WTC11 (cell line): ENCODE measurements at regions not wholly inside any gene's neighbourhood (a gene's known extent, or its start where the extent isn't known, plus 50 kb on each side); places are given as distances from the start of the nearest gene placed in this dataset.
"Not testable (repeated sequence)": the region's sequence is repeated elsewhere in the genome, so short reads cannot be mapped to it uniquely, and the experiment has no call there.

Experiments used
- ATAC-seq: fragments of 200-7000 bp; cut with Tn5 transposase; 2 replicates; pipeline ENCODE4 v1.10.0; 2021; ENCODE audit warnings: mild to moderate bottlenecking, moderate library complexity
- CTCF ChIA-PET: fragments of 300-600 bp; sonication (Branson Sonifier 250); formaldehyde crosslinking; loops from one replicate; lab custom pipeline; 2021; ENCODE audit warnings: antibody characterized with exemption; lab: Charles Lee
- POLR2A ChIA-PET: fragments of 350-600 bp; sonication (Branson Sonifier 250); formaldehyde crosslinking; loops from one replicate; lab custom pipeline; 2021; ENCODE audit warnings: antibody characterized with exemption; lab: Charles Lee
- DNase-seq: peaks from one replicate; pipeline ENCODE4 v3.0.0; 2021; ENCODE audit warnings: low spot score
- H3K27ac Mint-ChIP-seq: 2 replicates; pipeline ENCODE4 v1.8.0; 2021; ENCODE audit warnings: mixed read lengths
- H3K27me3 Mint-ChIP-seq: 2 replicates; pipeline ENCODE4 v1.8.0; 2021; ENCODE audit warnings: low read depth, mild to moderate bottlenecking, moderate library complexity, mixed read lengths
- H3K36me3 Mint-ChIP-seq: 2 replicates; pipeline ENCODE4 v1.8.0; 2021; ENCODE audit warnings: mixed read lengths
- H3K4me1 Mint-ChIP-seq: 2 replicates; pipeline ENCODE4 v1.8.0; 2022; ENCODE audit warnings: mixed read lengths
- H3K4me3 Mint-ChIP-seq: 2 replicates; pipeline ENCODE4 v1.8.0; 2021; ENCODE audit warnings: mild to moderate bottlenecking, moderate library complexity, mixed read lengths
- H3K9me3 Mint-ChIP-seq: 2 replicates; pipeline ENCODE4 v1.8.0; 2021; ENCODE audit warnings: mixed read lengths
- ATF1 ChIP-seq: sonication (generic); formaldehyde crosslinking; IDR thresholded peaks from 2 replicates; pipeline ENCODE4 v1.8.1; 2023; ENCODE audit warnings: mild to moderate bottlenecking, moderate library complexity, missing genetic modification reagents
- CREM ChIP-seq: sonication (generic); formaldehyde crosslinking; IDR thresholded peaks from 2 replicates; pipeline ENCODE4 v1.8.1; 2022; ENCODE audit warnings: mild to moderate bottlenecking, missing genetic modification reagents, moderate library complexity
- EMX1 ChIP-seq: fragments of 250-450 bp; sonication (Bioruptor Pico); IDR thresholded peaks from 2 replicates; pipeline ENCODE4 v1.8.0; 2021; ENCODE audit warnings: mild to moderate bottlenecking
- IRF1 ChIP-seq: sonication (generic); formaldehyde crosslinking; IDR thresholded peaks from 2 replicates; pipeline ENCODE4 v1.8.0; 2023; ENCODE audit warnings: missing genetic modification reagents
- JUN ChIP-seq: sonication (generic); formaldehyde crosslinking; IDR thresholded peaks from 2 replicates; pipeline ENCODE4 v1.8.0; 2023; ENCODE audit warnings: mild to moderate bottlenecking, missing genetic modification reagents
- KAT7 ChIP-seq: sonication (generic); formaldehyde crosslinking; IDR thresholded peaks from 2 replicates; pipeline ENCODE4 v1.8.1; 2023; ENCODE audit warnings: missing genetic modification reagents, mild to moderate bottlenecking, borderline replicate concordance
- MYBL2 ChIP-seq: sonication (generic); formaldehyde crosslinking; IDR thresholded peaks from 2 replicates; pipeline ENCODE4 v1.8.1; 2023; ENCODE audit warnings: mild to moderate bottlenecking, moderate library complexity, missing genetic modification reagents
- PREB ChIP-seq: sonication (generic); formaldehyde crosslinking; IDR thresholded peaks from 2 replicates; pipeline ENCODE4 v1.8.1; 2022; ENCODE audit warnings: mild to moderate bottlenecking, missing genetic modification reagents, moderate library complexity, borderline replicate concordance
- SMAD4 ChIP-seq: sonication (generic); formaldehyde crosslinking; IDR thresholded peaks from 2 replicates; pipeline ENCODE4 v1.8.0; 2022; ENCODE audit warnings: mild to moderate bottlenecking, missing genetic modification reagents
- TEAD1 ChIP-seq: sonication (generic); formaldehyde crosslinking; IDR thresholded peaks from 2 replicates; pipeline ENCODE4 v1.8.0; 2022; ENCODE audit warnings: mild to moderate bottlenecking, missing genetic modification reagents
- ZBTB43 ChIP-seq: sonication (generic); formaldehyde crosslinking; IDR thresholded peaks from 2 replicates; pipeline ENCODE4 v1.8.1; 2023; ENCODE audit warnings: mild to moderate bottlenecking, missing genetic modification reagents
- TF ChIP-seq, protein P1 (sequence below): sonication (generic); formaldehyde crosslinking; IDR thresholded peaks from 2 replicates; pipeline ENCODE4 v1.8.0; 2022; ENCODE audit warnings: mild to moderate bottlenecking, missing genetic modification reagents
- TF ChIP-seq, protein P2 (sequence below): sonication (generic); formaldehyde crosslinking; IDR thresholded peaks from 2 replicates; pipeline ENCODE4 v1.8.1; 2022; ENCODE audit warnings: low read depth, missing genetic modification reagents, borderline replicate concordance

GRCh38 chr14:105644053-105644435 lies 117.7 kb downstream of the TMEM121 start:
- ATAC-seq, CTCF ChIA-PET, H3K27ac Mint-ChIP-seq, DNase-seq, POLR2A ChIA-PET, H3K4me3 Mint-ChIP-seq, H3K27me3 Mint-ChIP-seq, H3K4me1 Mint-ChIP-seq: not testable (repeated sequence)
- Mint-ChIP-seq H3K9me3 (peaks cover 24% of the 10 kb centered on the region), H3K36me3 (peaks cover 36% of the 10 kb centered on the region)

GRCh38 chr14:105644457-105644856 lies 118.1 kb downstream of the TMEM121 start:
- DNase-seq, H3K4me1 Mint-ChIP-seq, H3K27ac Mint-ChIP-seq, H3K4me3 Mint-ChIP-seq, H3K27me3 Mint-ChIP-seq, CTCF ChIA-PET, POLR2A ChIA-PET, ATAC-seq: not testable (repeated sequence)
- peaks cover 24% of the 10 kb centered on the region for H3K9me3 Mint-ChIP-seq
- H3K36me3 Mint-ChIP-seq = peaks cover 40% of the 10 kb centered on the region

GRCh38 chr14:105644891-105645290 lies 118.5 kb downstream of the TMEM121 start:
- H3K4me3 Mint-ChIP-seq, H3K27ac Mint-ChIP-seq, POLR2A ChIA-PET, ATAC-seq, H3K4me1 Mint-ChIP-seq, H3K27me3 Mint-ChIP-seq, CTCF ChIA-PET, DNase-seq: not testable (repeated sequence)
- Mint-ChIP-seq H3K9me3 (peaks cover 24% of the 10 kb centered on the region), H3K36me3 (peaks cover 41% of the 10 kb centered on the region)

DNA sequence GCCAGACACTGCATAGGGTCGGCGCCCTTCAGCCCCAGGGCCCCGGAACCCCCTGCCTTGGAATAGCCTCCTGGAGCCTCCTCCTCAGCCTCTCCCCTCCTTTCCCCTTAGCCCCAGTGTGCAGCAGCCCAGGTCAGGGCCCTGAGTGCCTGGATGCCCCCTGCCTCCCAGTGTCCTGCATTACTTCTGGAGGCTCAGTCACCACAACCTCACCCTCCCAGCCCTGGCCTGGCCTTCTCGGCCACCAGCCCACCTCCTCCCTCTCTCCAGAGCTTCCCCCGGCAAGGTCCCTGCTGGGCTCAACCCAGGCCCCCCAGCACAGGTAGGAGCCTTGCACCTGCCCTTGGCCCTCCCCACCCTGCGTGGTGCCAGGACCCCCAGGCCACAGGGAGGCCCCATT lies 119.0 kb downstream of the TMEM121 start:
- peaks cover 45% of the 10 kb centered on the region for H3K36me3 Mint-ChIP-seq
- H3K27me3 Mint-ChIP-seq, DNase-seq, H3K4me1 Mint-ChIP-seq, POLR2A ChIA-PET, CTCF ChIA-PET, H3K27ac Mint-ChIP-seq, ATAC-seq, H3K4me3 Mint-ChIP-seq: not testable (repeated sequence)
- peaks cover 24% of the 10 kb centered on the region for H3K9me3 Mint-ChIP-seq

DNA sequence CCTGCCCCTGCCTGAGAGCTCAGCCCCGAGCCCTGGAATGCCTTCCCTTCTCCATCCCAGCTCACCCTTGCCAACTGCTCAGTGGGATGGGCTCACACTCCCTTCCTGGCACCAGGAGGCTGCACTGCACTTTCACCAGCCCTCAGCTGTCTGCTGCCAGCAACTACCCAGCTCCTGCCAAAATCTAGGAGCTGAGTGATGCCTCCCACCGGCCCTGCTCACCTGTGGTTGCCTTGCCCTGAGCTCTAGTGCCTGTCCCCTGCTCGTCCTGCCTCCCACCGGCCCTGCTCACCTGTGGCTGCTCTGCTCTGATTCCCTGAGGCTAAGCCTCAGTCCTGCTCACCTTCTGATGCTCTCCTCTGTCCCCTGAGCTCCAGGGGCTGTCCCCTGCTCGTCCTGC lies 119.8 kb downstream of the TMEM121 start:
- no peak overlapping the region for H3K27ac Mint-ChIP-seq
- H3K9me3 Mint-ChIP-seq = peaks cover 24% of the 10 kb centered on the region
- POLR2A ChIA-PET = no interaction called here
- no peaks in the 10 kb centered on the region for H3K4me1 Mint-ChIP-seq
- CTCF ChIA-PET = no interaction called here
- peaks cover 6% of the 10 kb centered on the region; the same call in 1 of the 2 replicates for H3K27me3 Mint-ChIP-seq
- DNase-seq (no peak), ATAC-seq (no peak)
- peaks cover 46% of the 10 kb centered on the region for H3K36me3 Mint-ChIP-seq
- no peak overlapping the region for H3K4me3 Mint-ChIP-seq
- no peak for TF ChIP-seq ATF1 (CRISPR knock-in tag)
- TF ChIP-seq KAT7 (CRISPR knock-in tag) = no peak
- no peak for TF ChIP-seq EMX1 (CRISPR knock-in tag)
- TF ChIP-seq MYBL2 = no peak
- TF ChIP-seq, protein P1, sequence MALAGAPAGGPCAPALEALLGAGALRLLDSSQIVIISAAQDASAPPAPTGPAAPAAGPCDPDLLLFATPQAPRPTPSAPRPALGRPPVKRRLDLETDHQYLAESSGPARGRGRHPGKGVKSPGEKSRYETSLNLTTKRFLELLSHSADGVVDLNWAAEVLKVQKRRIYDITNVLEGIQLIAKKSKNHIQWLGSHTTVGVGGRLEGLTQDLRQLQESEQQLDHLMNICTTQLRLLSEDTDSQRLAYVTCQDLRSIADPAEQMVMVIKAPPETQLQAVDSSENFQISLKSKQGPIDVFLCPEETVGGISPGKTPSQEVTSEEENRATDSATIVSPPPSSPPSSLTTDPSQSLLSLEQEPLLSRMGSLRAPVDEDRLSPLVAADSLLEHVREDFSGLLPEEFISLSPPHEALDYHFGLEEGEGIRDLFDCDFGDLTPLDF = no peak
- TF ChIP-seq, protein P2, sequence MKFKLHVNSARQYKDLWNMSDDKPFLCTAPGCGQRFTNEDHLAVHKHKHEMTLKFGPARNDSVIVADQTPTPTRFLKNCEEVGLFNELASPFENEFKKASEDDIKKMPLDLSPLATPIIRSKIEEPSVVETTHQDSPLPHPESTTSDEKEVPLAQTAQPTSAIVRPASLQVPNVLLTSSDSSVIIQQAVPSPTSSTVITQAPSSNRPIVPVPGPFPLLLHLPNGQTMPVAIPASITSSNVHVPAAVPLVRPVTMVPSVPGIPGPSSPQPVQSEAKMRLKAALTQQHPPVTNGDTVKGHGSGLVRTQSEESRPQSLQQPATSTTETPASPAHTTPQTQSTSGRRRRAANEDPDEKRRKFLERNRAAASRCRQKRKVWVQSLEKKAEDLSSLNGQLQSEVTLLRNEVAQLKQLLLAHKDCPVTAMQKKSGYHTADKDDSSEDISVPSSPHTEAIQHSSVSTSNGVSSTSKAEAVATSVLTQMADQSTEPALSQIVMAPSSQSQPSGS (CRISPR knock-in tag) = no peak
- no peak for TF ChIP-seq IRF1 (CRISPR knock-in tag)
- no peak for TF ChIP-seq TEAD1
- TF ChIP-seq PREB (CRISPR knock-in tag) = no peak
- TF ChIP-seq ZBTB43 (CRISPR knock-in tag) = no peak
- TF ChIP-seq JUN (CRISPR knock-in tag) = no peak
- TF ChIP-seq CREM (CRISPR knock-in tag) = no peak
- TF ChIP-seq SMAD4 = no peak

DNA sequence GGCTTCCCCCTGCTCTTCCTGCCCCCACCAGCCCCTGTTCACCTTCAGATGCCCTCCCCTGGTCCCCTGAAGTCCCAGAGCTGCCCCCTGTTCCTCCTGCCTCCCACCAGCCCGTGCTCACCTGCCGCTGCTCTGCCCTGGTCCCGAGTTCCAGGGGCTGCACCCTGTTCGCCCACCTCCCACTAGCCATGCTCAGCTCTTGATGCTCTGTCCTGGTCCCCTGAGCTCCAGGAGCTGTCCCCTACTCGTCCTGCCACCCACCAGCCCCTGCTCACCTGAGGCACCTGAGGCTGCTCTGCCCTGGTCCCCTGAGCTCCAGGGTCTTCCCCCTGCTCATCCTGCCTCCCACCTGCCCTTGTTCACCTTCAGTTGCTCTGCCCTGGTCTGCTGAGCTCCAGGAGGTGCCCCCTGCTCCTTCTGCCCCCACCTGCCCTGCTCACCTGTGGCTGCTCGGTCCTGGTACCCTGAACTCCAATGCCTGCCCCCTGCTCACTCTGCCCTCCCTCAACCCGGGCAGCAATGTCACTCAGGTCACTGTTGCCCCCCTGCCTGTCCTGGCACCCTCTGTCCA lies 120.4 kb downstream of the TMEM121 start:
- CTCF ChIA-PET, POLR2A ChIA-PET, H3K27ac Mint-ChIP-seq, H3K27me3 Mint-ChIP-seq, H3K4me3 Mint-ChIP-seq, ATAC-seq, H3K4me1 Mint-ChIP-seq, DNase-seq: not testable (repeated sequence)
- Mint-ChIP-seq H3K36me3 (peaks cover 50% of the 10 kb centered on the region), H3K9me3 (peaks cover 27% of the 10 kb centered on the region)

DNA sequence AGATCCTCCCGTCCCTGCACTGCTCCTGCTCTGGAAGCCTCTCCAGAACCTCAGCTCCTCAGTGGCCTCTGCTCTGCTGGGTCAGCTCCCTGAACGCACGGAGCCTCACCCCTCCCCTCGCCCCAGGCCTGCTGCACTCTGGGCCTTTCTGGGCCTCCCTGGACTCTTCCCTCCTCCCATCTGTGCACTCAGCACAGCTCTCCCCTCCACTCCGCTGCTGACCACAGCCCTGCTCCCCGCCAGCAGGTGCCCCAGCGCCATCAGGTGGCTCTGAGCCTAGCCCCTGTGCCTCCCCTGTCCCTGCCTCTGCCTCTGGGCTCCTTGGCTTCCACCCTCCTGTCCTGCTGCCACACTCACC lies 121.0 kb downstream of the TMEM121 start:
- H3K27me3 Mint-ChIP-seq, H3K27ac Mint-ChIP-seq, H3K4me3 Mint-ChIP-seq, ATAC-seq, CTCF ChIA-PET, DNase-seq, POLR2A ChIA-PET, H3K4me1 Mint-ChIP-seq: not testable (repeated sequence)
- H3K9me3 Mint-ChIP-seq = peaks cover 28% of the 10 kb centered on the region
- H3K36me3 Mint-ChIP-seq = peaks cover 51% of the 10 kb centered on the region
